SK-N-SH (cell line): ENCODE measurements at regions not wholly inside any gene's neighbourhood (a gene's known extent, or its start where the extent isn't known, plus 50 kb on each side); places are given as distances from the start of the nearest gene placed in this dataset.

Source experiments
- CTCF ChIA-PET: fragments of 300-600, 350-600 bp; formaldehyde crosslinking; extraction: SDS; loops from one replicate; lab custom pipeline; 2021; lab: Yijun Ruan, JAX
- POLR2A ChIA-PET: fragments of 350-600 bp; sonication (Branson Sonifier 250); formaldehyde crosslinking; extraction: SDS; loops from one replicate; lab custom pipeline; 2020; ENCODE audit warnings: antibody characterized with exemption, inconsistent platforms; lab: Yijun Ruan, JAX
- DNase-seq: peaks from one replicate; pipeline ENCODE4 v3.0.0; 2012
- H2AFZ ChIP-seq: fragments of 200-600 bp; sonication (generic); 2 replicates; pipeline ENCODE4 v1.8.1; 2016; ENCODE audit warnings: antibody characterized with exemption, mild to moderate bottlenecking, low read depth
- H3F3A ChIP-seq: fragments of 200-600 bp; sonication (generic); replicated peaks from 2 replicates; pipeline ENCODE3; 2016; ENCODE audit warnings: antibody characterized with exemption, mild to moderate bottlenecking; ENCODE audit not compliant: insufficient read depth
- H3K27ac ChIP-seq, 2 experiments: fragments of 200-500 bp in 1 of 2; fragments of 200-600 bp in 1 of 2; sonication (Bioruptor generic) in 1 of 2; sonication (generic), shearing (Covaris generic) in 1 of 2; 2 replicates each; pipeline versions ENCODE4 v1.5.1 to v1.6.1; 2014 to 2016; ENCODE audit warnings: low read depth in 2 of 2, inconsistent platforms in 1 of 2, low read length in 1 of 2, mild to moderate bottlenecking in 1 of 2, mixed read lengths in 1 of 2
- H3K27me3 ChIP-seq: fragments of 200-600 bp; sonication (generic), shearing (Covaris generic); 2 replicates; pipeline ENCODE4 v1.6.1; 2016; ENCODE audit warnings: mixed run types; ENCODE audit not compliant: insufficient read depth
- H3K36me3 ChIP-seq, 2 experiments: fragments of 200-500 bp in 1 of 2; fragments of 200-600 bp in 1 of 2; sonication (Bioruptor generic) in 1 of 2; sonication (generic) in 1 of 2; replicated peaks in 1 of 2; 2 replicates each; pipeline versions ENCODE3 to v1.5.1; 2014 to 2016; ENCODE audit warnings: low read length in 1 of 2, mild to moderate bottlenecking in 1 of 2; ENCODE audit not compliant: insufficient read depth in 2 of 2, control insufficient read depth in 1 of 2
- H3K4me1 ChIP-seq, 2 experiments: fragments of 200-500 bp in 1 of 2; fragments of 200-600 bp in 1 of 2; sonication (Bioruptor generic) in 1 of 2; sonication (generic), shearing (Covaris generic) in 1 of 2; 2 replicates each; pipeline versions ENCODE4 v1.5.1 to v1.6.1; 2014 to 2016; ENCODE audit warnings: low read depth in 1 of 2, low read length in 1 of 2, mixed run types in 1 of 2; ENCODE audit not compliant: insufficient read depth in 2 of 2, control insufficient read depth in 1 of 2
- H3K4me2 ChIP-seq: fragments of 200-600 bp; sonication (generic), shearing (Covaris generic); 2 replicates; pipeline ENCODE4 v1.6.1; 2017; ENCODE audit warnings: mixed run types
- H3K4me3 ChIP-seq, 2 experiments: fragments of 200-500 bp in 1 of 2; fragments of 200-600 bp in 1 of 2; sonication (Bioruptor generic) in 1 of 2; sonication (generic), shearing (Covaris generic) in 1 of 2; 2 replicates each; pipeline versions ENCODE4 v1.5.1 to v1.8.1; 2014 to 2016; ENCODE audit warnings: low read depth in 2 of 2, inconsistent platforms in 1 of 2, low read length in 1 of 2, mild to moderate bottlenecking in 1 of 2, mixed read lengths in 1 of 2, moderate library complexity in 1 of 2
- H3K79me2 ChIP-seq: fragments of 200-600 bp; sonication (generic); 2 replicates; pipeline ENCODE4 v1.8.1; 2017; ENCODE audit warnings: mild to moderate bottlenecking; ENCODE audit not compliant: insufficient read depth
- H3K9ac ChIP-seq: fragments of 200-600 bp; sonication (generic); 2 replicates; pipeline ENCODE4 v1.6.1; 2017; ENCODE audit warnings: mixed run types
- H3K9me2 ChIP-seq: fragments of 200-600 bp; sonication (generic); 2 replicates; pipeline ENCODE4 v1.6.1; 2017; ENCODE audit warnings: mixed run types
- H3K9me3 ChIP-seq: fragments of 200-600 bp; sonication (generic); 2 replicates; pipeline ENCODE4 v1.6.1; 2017; ENCODE audit warnings: mixed run types, mild to moderate bottlenecking, moderate library complexity
- H4K20me1 ChIP-seq: fragments of 200-600 bp; sonication (generic); 2 replicates; pipeline ENCODE4 v1.6.1; 2017; ENCODE audit warnings: mild to moderate bottlenecking, mixed run types; ENCODE audit not compliant: insufficient read depth
- CHD2 ChIP-seq: fragments of 150-350 bp; IDR thresholded peaks from 2 replicates; pipeline ENCODE4 v1.6.1; 2018; ENCODE audit warnings: low read length; ENCODE audit not compliant: partially characterized antibody
- EZH2phosphoT487 ChIP-seq: fragments of 200-600 bp; sonication (generic); IDR thresholded peaks from 2 replicates; pipeline ENCODE4 v1.6.1; 2017; ENCODE audit warnings: low read depth, mixed run types, mild to moderate bottlenecking, antibody characterized with exemption, moderate library complexity, borderline replicate concordance
- FOXM1 ChIP-seq: IDR thresholded peaks from 2 replicates; pipeline ENCODE4 v1.4.0; 2012; ENCODE audit warnings: low read depth, mild to moderate bottlenecking
- MAX ChIP-seq: IDR thresholded peaks from 2 replicates; pipeline ENCODE4 v1.4.0; 2012; ENCODE audit warnings: low read depth
- MEF2A ChIP-seq: IDR thresholded peaks from 2 replicates; pipeline ENCODE4 v1.4.0; 2012; ENCODE audit warnings: low read depth, borderline replicate concordance
- MXI1 ChIP-seq: IDR thresholded peaks from 2 replicates; pipeline ENCODE4 v1.6.1; 2012; ENCODE audit warnings: mild to moderate bottlenecking, low read depth, low read length, improper control_type of control experiment
- POLR2AphosphoS5 ChIP-seq: IDR thresholded peaks from 2 replicates; pipeline ENCODE4 v1.6.1; 2012; ENCODE audit warnings: low read depth, low read length
- SIN3A ChIP-seq: IDR thresholded peaks from 2 replicates; pipeline ENCODE4 v1.6.1; 2012; ENCODE audit warnings: low read depth, mild to moderate bottlenecking, low read length, moderate library complexity, borderline replicate concordance
- TAF1 ChIP-seq: IDR thresholded peaks from 2 replicates; pipeline ENCODE4 v1.6.1; 2012; ENCODE audit warnings: low read depth, mild to moderate bottlenecking, low read length, moderate library complexity, borderline replicate concordance
- USF2 ChIP-seq: fragments of 150-350 bp; IDR thresholded peaks from 2 replicates; pipeline ENCODE4 v1.6.1; 2017; ENCODE audit warnings: antibody characterized with exemption, low read length, low read depth, borderline replicate concordance
- YY1 ChIP-seq: IDR thresholded peaks from 2 replicates; pipeline ENCODE4 v1.4.0; 2012; ENCODE audit warnings: low read depth, mild to moderate bottlenecking
- ZBTB33 ChIP-seq: IDR thresholded peaks from 2 replicates; pipeline ENCODE4 v1.4.0; 2012; ENCODE audit warnings: low read depth, borderline replicate concordance
- WGBS: methylation state at CpG from one replicate; pipeline ENCODE4 v1.1.6; 2017; ENCODE audit warnings: low lambda C conversion rate; 5-methylcytosine and 5-hydroxymethylcytosine counted together
- TF ChIP-seq, protein P1 (sequence below): IDR thresholded peaks from 2 replicates; pipeline ENCODE4 v1.6.1; 2012; ENCODE audit warnings: mild to moderate bottlenecking, low read depth, low read length, moderate library complexity
- TF ChIP-seq, protein P2 (sequence below): IDR thresholded peaks from 2 replicates; pipeline ENCODE4 v1.4.0; 2012; ENCODE audit warnings: low read depth, borderline replicate concordance

DNA sequence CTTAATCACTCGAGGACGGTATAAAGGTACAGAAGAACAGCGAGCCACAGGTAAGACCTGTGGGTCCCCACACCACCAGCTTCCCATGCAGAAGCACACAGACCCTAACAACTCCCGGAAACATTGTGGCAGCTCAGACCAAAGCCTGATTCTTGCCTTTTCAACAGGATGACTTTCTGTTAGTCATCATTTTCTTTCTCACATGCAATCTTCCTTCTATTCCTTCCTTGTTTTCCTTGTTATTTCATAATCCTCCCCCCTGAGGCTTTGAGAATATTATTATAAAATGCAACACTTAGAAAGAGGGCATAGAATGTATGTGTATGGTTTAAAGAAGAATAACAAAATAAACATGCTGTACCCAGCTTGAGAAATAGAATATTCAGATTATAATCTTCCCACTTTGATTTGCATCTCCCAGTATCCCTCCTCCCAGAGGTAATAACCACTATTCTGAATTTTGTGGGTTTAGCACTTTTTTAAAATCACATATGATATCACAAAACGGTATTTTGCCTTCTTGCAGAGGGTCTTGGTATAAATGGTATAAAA is 100.9 kb downstream of the FHDC1 start:
- TF ChIP-seq MAX (no peak), ZBTB33 (no peak), TAF1 (no peak), USF2 (no peak), CHD2 (no peak), MEF2A (no peak), YY1 (no peak), SIN3A (no peak), FOXM1 (no peak), EZH2phosphoT487 (no peak), POLR2AphosphoS5 (no peak), MXI1 (no peak)
- TF ChIP-seq, protein P1, sequence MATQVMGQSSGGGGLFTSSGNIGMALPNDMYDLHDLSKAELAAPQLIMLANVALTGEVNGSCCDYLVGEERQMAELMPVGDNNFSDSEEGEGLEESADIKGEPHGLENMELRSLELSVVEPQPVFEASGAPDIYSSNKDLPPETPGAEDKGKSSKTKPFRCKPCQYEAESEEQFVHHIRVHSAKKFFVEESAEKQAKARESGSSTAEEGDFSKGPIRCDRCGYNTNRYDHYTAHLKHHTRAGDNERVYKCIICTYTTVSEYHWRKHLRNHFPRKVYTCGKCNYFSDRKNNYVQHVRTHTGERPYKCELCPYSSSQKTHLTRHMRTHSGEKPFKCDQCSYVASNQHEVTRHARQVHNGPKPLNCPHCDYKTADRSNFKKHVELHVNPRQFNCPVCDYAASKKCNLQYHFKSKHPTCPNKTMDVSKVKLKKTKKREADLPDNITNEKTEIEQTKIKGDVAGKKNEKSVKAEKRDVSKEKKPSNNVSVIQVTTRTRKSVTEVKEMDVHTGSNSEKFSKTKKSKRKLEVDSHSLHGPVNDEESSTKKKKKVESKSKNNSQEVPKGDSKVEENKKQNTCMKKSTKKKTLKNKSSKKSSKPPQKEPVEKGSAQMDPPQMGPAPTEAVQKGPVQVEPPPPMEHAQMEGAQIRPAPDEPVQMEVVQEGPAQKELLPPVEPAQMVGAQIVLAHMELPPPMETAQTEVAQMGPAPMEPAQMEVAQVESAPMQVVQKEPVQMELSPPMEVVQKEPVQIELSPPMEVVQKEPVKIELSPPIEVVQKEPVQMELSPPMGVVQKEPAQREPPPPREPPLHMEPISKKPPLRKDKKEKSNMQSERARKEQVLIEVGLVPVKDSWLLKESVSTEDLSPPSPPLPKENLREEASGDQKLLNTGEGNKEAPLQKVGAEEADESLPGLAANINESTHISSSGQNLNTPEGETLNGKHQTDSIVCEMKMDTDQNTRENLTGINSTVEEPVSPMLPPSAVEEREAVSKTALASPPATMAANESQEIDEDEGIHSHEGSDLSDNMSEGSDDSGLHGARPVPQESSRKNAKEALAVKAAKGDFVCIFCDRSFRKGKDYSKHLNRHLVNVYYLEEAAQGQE, result no peak
- TF ChIP-seq, protein P2, sequence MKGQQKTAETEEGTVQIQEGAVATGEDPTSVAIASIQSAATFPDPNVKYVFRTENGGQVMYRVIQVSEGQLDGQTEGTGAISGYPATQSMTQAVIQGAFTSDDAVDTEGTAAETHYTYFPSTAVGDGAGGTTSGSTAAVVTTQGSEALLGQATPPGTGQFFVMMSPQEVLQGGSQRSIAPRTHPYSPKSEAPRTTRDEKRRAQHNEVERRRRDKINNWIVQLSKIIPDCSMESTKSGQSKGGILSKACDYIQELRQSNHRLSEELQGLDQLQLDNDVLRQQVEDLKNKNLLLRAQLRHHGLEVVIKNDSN, result no peak
- no peaks in the 10 kb centered on the region for H3K36me3 ChIP-seq
- ChIA-PET POLR2A (no interaction called here), CTCF (no interaction called here)
- H3K4me1 ChIP-seq, result no peaks in the 10 kb centered on the region; a peak in 1 of 4 replicates
- no peaks in the 10 kb centered on the region for H4K20me1 ChIP-seq
- DNase-seq, result no peak
- H2AFZ ChIP-seq, result no peak overlapping the region
- WGBS, result 49% methylated on average over 5 of the region's 5 CpGs
- H3K27me3 ChIP-seq, result no peaks in the 10 kb centered on the region
- H3K9me3 ChIP-seq, result no peaks in the 10 kb centered on the region
- no peak overlapping the region for H3K4me2 ChIP-seq
- no peak overlapping the region for H3K9ac ChIP-seq
- H3F3A ChIP-seq, result no peaks in the 10 kb centered on the region
- no peaks in the 10 kb centered on the region for H3K9me2 ChIP-seq
- no peak overlapping the region for H3K4me3 ChIP-seq
- no peaks in the 10 kb centered on the region for H3K79me2 ChIP-seq
- no peak overlapping the region for H3K27ac ChIP-seq
